Tibial nerve (tissue), 4 donors: ENCODE measurements at regions not wholly inside any gene's neighbourhood (a gene's known extent, or its start where the extent isn't known, plus 50 kb on each side); places are given as distances from the start of the nearest gene placed in this dataset.

Source experiments
- EP300 ChIP-seq, 2 donors: sonication (generic); formaldehyde crosslinking; IDR thresholded peaks; one replicate each; pipeline ENCODE4 v1.6.1; 2017; ENCODE audit warnings: antibody characterized with exemption in 2 of 2, mild to moderate bottlenecking in 1 of 2
- POLR2A ChIP-seq, 2 donors: fragments of 450-650 bp; IDR thresholded peaks; one replicate each; pipeline ENCODE4 v1.6.1; 2017; ENCODE audit warnings: antibody characterized with exemption in 2 of 2, mild to moderate bottlenecking in 2 of 2, moderate library complexity in 2 of 2
- TF ChIP-seq, protein P1 (sequence below), 5 experiments: fragments of 200-600 bp in 3 of 5; fragments of 450-650 bp in 2 of 5; sonication (generic) in 3 of 5; IDR thresholded peaks; one replicate each; pipeline ENCODE4 v1.5.1; 2016 to 2019; ENCODE audit warnings: antibody characterized with exemption in 5 of 5, mild to moderate bottlenecking in 3 of 5, moderate library complexity in 2 of 5

DNA sequence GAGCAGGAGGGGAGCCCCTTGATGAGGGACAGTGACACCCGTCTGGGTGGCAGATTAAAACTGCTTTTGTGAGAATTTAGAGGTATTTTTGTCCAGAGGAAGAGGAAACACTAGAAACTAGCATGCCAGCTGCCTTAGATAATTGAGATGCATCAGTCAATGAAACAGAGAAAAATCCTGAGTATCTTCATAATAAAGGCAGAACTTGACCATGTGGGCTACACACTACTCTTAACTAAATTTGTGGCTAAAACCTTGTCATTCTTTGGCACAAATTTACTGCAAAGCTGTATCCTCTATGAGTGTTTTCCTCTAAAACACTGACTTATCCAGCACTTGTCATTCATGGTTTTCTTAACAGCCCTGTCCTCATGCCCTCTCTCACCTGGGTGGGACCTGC lies 259.7 kb upstream of the TPM1 start:
- TF ChIP-seq, protein P1, sequence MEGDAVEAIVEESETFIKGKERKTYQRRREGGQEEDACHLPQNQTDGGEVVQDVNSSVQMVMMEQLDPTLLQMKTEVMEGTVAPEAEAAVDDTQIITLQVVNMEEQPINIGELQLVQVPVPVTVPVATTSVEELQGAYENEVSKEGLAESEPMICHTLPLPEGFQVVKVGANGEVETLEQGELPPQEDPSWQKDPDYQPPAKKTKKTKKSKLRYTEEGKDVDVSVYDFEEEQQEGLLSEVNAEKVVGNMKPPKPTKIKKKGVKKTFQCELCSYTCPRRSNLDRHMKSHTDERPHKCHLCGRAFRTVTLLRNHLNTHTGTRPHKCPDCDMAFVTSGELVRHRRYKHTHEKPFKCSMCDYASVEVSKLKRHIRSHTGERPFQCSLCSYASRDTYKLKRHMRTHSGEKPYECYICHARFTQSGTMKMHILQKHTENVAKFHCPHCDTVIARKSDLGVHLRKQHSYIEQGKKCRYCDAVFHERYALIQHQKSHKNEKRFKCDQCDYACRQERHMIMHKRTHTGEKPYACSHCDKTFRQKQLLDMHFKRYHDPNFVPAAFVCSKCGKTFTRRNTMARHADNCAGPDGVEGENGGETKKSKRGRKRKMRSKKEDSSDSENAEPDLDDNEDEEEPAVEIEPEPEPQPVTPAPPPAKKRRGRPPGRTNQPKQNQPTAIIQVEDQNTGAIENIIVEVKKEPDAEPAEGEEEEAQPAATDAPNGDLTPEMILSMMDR (IDR thresholded peaks at IDR 0.05), result no peak
- TF ChIP-seq EP300 (IDR thresholded peaks at IDR 0.05), result no peak
- no peak for TF ChIP-seq POLR2A (IDR thresholded peaks at IDR 0.05)
